Mesenchymal stem cell (in vitro differentiated cells and primary cell): ENCODE measurements at regions not wholly inside any gene's neighbourhood (a gene's known extent, or its start where the extent isn't known, plus 50 kb on each side); places are given as distances from the start of the nearest gene placed in this dataset.

Experiments
- DNase-seq: peaks from one replicate; pipeline ENCODE4 v3.0.0-alpha.2; 2013
- H2AFZ ChIP-seq: one replicate; pipeline ENCODE4 v1.6.1; 2013; ENCODE audit warnings: low read depth, mild to moderate bottlenecking, control low read depth, inconsistent platforms, low read length, moderate library complexity
- H2AK5ac ChIP-seq: 2 replicates; pipeline ENCODE4 v1.6.1; 2013; ENCODE audit warnings: low read length, moderate library complexity, mild to moderate bottlenecking, inconsistent platforms; ENCODE audit not compliant: severe bottlenecking
- H2BK120ac ChIP-seq: one replicate; pipeline ENCODE4 v1.6.1; 2013; ENCODE audit warnings: low read depth, mild to moderate bottlenecking, inconsistent platforms, low read length, moderate library complexity
- H2BK12ac ChIP-seq, 2 experiments: one replicate each; pipeline ENCODE4 v1.6.1; 2013; ENCODE audit warnings: inconsistent platforms in 2 of 2, low read length in 2 of 2, mild to moderate bottlenecking in 2 of 2, moderate library complexity in 2 of 2, control low read depth in 1 of 2
- H2BK15ac ChIP-seq: one replicate; pipeline ENCODE4 v1.6.1; 2013; ENCODE audit warnings: mild to moderate bottlenecking, low read depth, inconsistent platforms; ENCODE audit not compliant: poor library complexity, severe bottlenecking
- H2BK5ac ChIP-seq: 2 replicates; pipeline ENCODE4 v1.6.1; 2013; ENCODE audit warnings: low read depth, mild to moderate bottlenecking, low read length, control low read depth, inconsistent platforms; ENCODE audit not compliant: poor library complexity, severe bottlenecking
- H3K14ac ChIP-seq, 2 experiments: one replicate each; pipeline ENCODE4 v1.6.1; 2013; ENCODE audit warnings: inconsistent platforms in 2 of 2, low read length in 2 of 2, control low read depth in 1 of 2, mild to moderate bottlenecking in 1 of 2, moderate library complexity in 1 of 2
- H3K18ac ChIP-seq, 2 experiments: one replicate each; pipeline ENCODE4 v1.6.1; 2013; ENCODE audit warnings: inconsistent platforms in 2 of 2, low read length in 2 of 2, control low read depth in 1 of 2, low read depth in 1 of 2, mild to moderate bottlenecking in 1 of 2
- H3K23ac ChIP-seq, 2 experiments: one replicate each; pipeline ENCODE4 v1.6.1; 2013; ENCODE audit warnings: inconsistent platforms in 2 of 2, low read length in 2 of 2, mild to moderate bottlenecking in 2 of 2, moderate library complexity in 2 of 2, control low read depth in 1 of 2
- H3K27ac ChIP-seq: 2 replicates; pipeline ENCODE4 v1.5.1; 2013; ENCODE audit warnings: mild to moderate bottlenecking, moderate library complexity, low read length, control low read depth, inconsistent platforms; ENCODE audit not compliant: poor library complexity, severe bottlenecking
- H3K27me3 ChIP-seq, 2 experiments: 2 replicates each; pipeline versions ENCODE4 v1.6.1 to v1.7.0; 2013; ENCODE audit warnings: low read length in 2 of 2, mild to moderate bottlenecking in 2 of 2, moderate library complexity in 2 of 2, control low read depth in 1 of 2, inconsistent platforms in 1 of 2; ENCODE audit not compliant: control insufficient read depth in 1 of 2, insufficient read depth in 1 of 2
- H3K36me3 ChIP-seq, 2 experiments: 2 replicates each; pipeline versions ENCODE4 v1.6.1 to v1.7.0; 2013; ENCODE audit warnings: low read length in 2 of 2, control low read depth in 1 of 2, inconsistent platforms in 1 of 2, low read depth in 1 of 2, mild to moderate bottlenecking in 1 of 2; ENCODE audit not compliant: insufficient read depth in 2 of 2, control insufficient read depth in 1 of 2
- H3K4ac ChIP-seq, 2 experiments: one replicate each; pipeline ENCODE4 v1.6.1; 2013; ENCODE audit warnings: inconsistent platforms in 2 of 2, low read length in 2 of 2, mild to moderate bottlenecking in 2 of 2, moderate library complexity in 2 of 2, control low read depth in 1 of 2, low read depth in 1 of 2
- H3K4me1 ChIP-seq: 2 replicates; pipeline ENCODE4 v1.6.1; 2013; ENCODE audit warnings: low read depth, low read length, control low read depth; ENCODE audit not compliant: control insufficient read depth, insufficient read depth
- H3K4me2 ChIP-seq: 2 replicates; pipeline ENCODE4 v1.6.1; 2013; ENCODE audit warnings: low read length, mild to moderate bottlenecking, inconsistent platforms; ENCODE audit not compliant: poor library complexity, severe bottlenecking
- H3K4me3 ChIP-seq, 2 experiments: 2 replicates each; pipeline versions ENCODE4 v1.5.1 to v1.7.0; 2013; ENCODE audit warnings: low read length in 2 of 2, mild to moderate bottlenecking in 2 of 2, control low read depth in 1 of 2, low read depth in 1 of 2; ENCODE audit not compliant: insufficient read depth in 1 of 2
- H3K79me1 ChIP-seq: replicated peaks from 2 replicates; pipeline ENCODE4 v1.6.1; 2013; ENCODE audit warnings: mild to moderate bottlenecking, control low read depth, low read length, inconsistent platforms; ENCODE audit not compliant: poor library complexity, severe bottlenecking
- H3K9ac ChIP-seq: 2 replicates; pipeline ENCODE4 v1.7.0; 2013; ENCODE audit warnings: mild to moderate bottlenecking, low read length, moderate library complexity
- H3K9me3 ChIP-seq: 2 replicates; pipeline ENCODE4 v1.7.0; 2013; ENCODE audit warnings: mild to moderate bottlenecking, low read length; ENCODE audit not compliant: control insufficient read depth
- H4K8ac ChIP-seq: one replicate; pipeline ENCODE4 v1.6.1; 2013; ENCODE audit warnings: inconsistent platforms, mild to moderate bottlenecking, low read length, moderate library complexity
- H4K91ac ChIP-seq: one replicate; pipeline ENCODE4 v1.6.1; 2013; ENCODE audit warnings: mild to moderate bottlenecking, low read length, inconsistent platforms
- WGBS: methylation state at CpG from one replicate; pipeline ENCODE4 v1.1.7; 2013; ENCODE audit warnings: mixed read lengths; 5-methylcytosine and 5-hydroxymethylcytosine counted together

DNA sequence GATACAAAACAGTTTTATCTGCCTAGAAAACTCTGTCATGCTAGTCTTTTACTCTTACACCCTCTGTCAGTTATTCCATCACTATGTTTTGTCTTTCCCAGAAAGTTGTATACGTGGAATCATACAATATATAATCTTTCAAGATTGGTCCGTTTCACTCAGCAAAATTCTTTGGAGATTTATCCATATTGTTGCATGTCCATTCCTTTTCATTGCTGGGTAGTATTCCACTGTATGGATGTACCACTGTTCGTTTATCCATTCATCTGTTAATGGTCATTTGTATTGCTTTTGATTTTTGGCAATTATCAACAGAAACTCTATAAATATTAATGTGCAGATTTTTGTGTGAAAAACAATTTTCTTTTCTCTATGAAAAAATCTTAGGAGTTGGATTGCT lies 63.1 kb downstream of the GLUD2 start:
- Histone ChIP-seq H3K27me3 (no peaks in the 10 kb centered on the region), H4K8ac (no peak overlapping the region), H3K9ac (no peak overlapping the region), H3K4ac (no peak overlapping the region), H2BK5ac (no peak overlapping the region), H3K4me2 (no peak overlapping the region), H2BK120ac (no peak overlapping the region), H3K4me1 (no peaks in the 10 kb centered on the region), H2AK5ac (no peak overlapping the region), H3K27ac (no peak overlapping the region), H4K91ac (no peak overlapping the region), H3K18ac (no peak overlapping the region), H3K23ac (no peak overlapping the region), H2BK12ac (no peak overlapping the region), H3K9me3 (peaks cover 2% of the 10 kb centered on the region), H3K79me1 (no peaks in the 10 kb centered on the region), H3K36me3 (no peaks in the 10 kb centered on the region), H3K4me3 (no peak overlapping the region), H3K14ac (no peak overlapping the region), H2BK15ac (no peak overlapping the region), H2AFZ (no peak overlapping the region)
- DNase-seq: no peak
- WGBS: no CpG with 5 or more reads among the region's 3 CpGs

- H2AFZ ChIP-seq: no peak overlapping the region
- no peak overlapping the region for H2BK12ac ChIP-seq
- no peak overlapping the region for H2AK5ac ChIP-seq
- no peak overlapping the region for H4K91ac ChIP-seq
- no peaks in the 10 kb centered on the region for H3K79me1 ChIP-seq
- no peak overlapping the region for H2BK5ac ChIP-seq
- H3K9ac ChIP-seq: no peak overlapping the region
- no peak overlapping the region for H3K14ac ChIP-seq
- no peak overlapping the region for H3K27ac ChIP-seq
- DNase-seq: no peak
- no peak overlapping the region for H3K4me2 ChIP-seq
- no peak overlapping the region for H4K8ac ChIP-seq
- no peak overlapping the region for H3K4me3 ChIP-seq
- H3K27me3 ChIP-seq: no peaks in the 10 kb centered on the region
- H3K4me1 ChIP-seq: no peaks in the 10 kb centered on the region
- H3K18ac ChIP-seq: no peak overlapping the region
- no peak overlapping the region for H2BK120ac ChIP-seq
- H3K4ac ChIP-seq: no peak overlapping the region
- H3K36me3 ChIP-seq: no peaks in the 10 kb centered on the region
- no peak overlapping the region for H3K23ac ChIP-seq
- peaks cover 2% of the 10 kb centered on the region for H3K9me3 ChIP-seq
- no CpG with 5 or more reads among the region's 1 CpG for WGBS
- no peak overlapping the region for H2BK15ac ChIP-seq
These were observed 67.3 kb downstream of the GLUD2 start for GRCh38 chrX:121114691-121115090.

DNA sequence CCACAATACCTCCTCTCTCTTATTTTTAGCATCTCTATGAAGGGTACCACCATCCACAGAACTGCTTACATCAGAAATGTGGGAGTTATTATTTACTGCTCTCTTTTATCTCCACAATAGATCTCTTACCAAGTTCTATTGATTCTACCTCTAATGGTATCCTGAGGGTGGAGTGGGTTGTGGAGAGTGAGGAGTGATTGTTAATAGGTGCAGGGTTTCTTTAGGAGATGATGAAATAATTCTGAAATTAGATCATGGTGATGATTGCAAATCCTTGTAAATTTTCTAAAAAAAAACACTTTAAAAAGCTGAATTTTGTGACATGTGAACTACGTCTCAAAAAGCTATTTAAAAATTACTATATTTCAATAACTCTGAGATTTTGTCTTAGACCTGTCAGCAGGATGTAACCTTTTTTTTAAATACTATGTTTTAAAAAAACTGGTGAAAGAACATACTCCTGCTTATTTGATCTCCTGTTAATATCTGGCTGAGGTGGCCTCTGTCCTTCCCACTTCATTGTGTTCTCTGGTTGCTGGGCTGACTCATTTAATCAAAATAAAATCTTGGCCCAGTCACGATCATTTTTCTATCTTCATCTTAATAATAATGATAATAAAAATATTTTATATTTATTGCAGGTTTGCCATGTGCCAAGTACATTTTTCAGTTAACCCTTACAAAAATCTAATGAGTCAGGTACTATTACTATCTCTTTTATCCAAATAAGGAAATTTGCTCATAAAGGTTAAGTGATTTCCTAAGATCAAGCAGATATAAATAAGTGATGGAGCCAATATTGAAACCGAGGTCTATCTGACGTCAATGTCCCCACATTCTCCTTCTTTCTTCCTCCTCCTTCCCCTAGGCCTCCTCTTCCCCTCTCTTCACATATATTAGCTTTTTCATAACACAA lies 73.5 kb downstream of the GLUD2 start:
- no peak overlapping the region for H3K18ac ChIP-seq
- H3K9me3 ChIP-seq: no peaks in the 10 kb centered on the region
- H3K4me3 ChIP-seq: no peak overlapping the region
- H4K91ac ChIP-seq: no peak overlapping the region
- H2BK12ac ChIP-seq: no peak overlapping the region
- no peak overlapping the region for H4K8ac ChIP-seq
- no peak overlapping the region for H2BK5ac ChIP-seq
- H2AK5ac ChIP-seq: no peak overlapping the region
- no peak overlapping the region for H3K27ac ChIP-seq
- no peak overlapping the region for H3K9ac ChIP-seq
- no peaks in the 10 kb centered on the region for H3K4me1 ChIP-seq
- no peaks in the 10 kb centered on the region for H3K36me3 ChIP-seq
- H2BK120ac ChIP-seq: no peak overlapping the region
- no peak overlapping the region for H3K4ac ChIP-seq
- no peak overlapping the region for H2BK15ac ChIP-seq
- WGBS: no CpG with 5 or more reads among the region's 4 CpGs
- no peak for DNase-seq
- H3K23ac ChIP-seq: no peak overlapping the region
- no peaks in the 10 kb centered on the region for H3K27me3 ChIP-seq
- H3K79me1 ChIP-seq: no peaks in the 10 kb centered on the region
- H3K4me2 ChIP-seq: no peak overlapping the region
- H2AFZ ChIP-seq: no peak overlapping the region
- no peak overlapping the region for H3K14ac ChIP-seq

GRCh38 chrX:121122332-121122731 lies 74.9 kb downstream of the GLUD2 start:
- no peak for DNase-seq
- Histone ChIP-seq H3K27ac (no peak overlapping the region), H3K4me3 (no peak overlapping the region), H2BK15ac (no peak overlapping the region), H3K23ac (no peak overlapping the region), H2BK120ac (no peak overlapping the region), H3K4ac (no peak overlapping the region), H3K36me3 (no peaks in the 10 kb centered on the region), H2BK5ac (no peak overlapping the region), H3K14ac (no peak overlapping the region), H2BK12ac (no peak overlapping the region), H3K9me3 (no peaks in the 10 kb centered on the region), H3K79me1 (no peaks in the 10 kb centered on the region), H2AFZ (no peak overlapping the region), H3K27me3 (no peaks in the 10 kb centered on the region), H4K91ac (no peak overlapping the region), H3K9ac (no peak overlapping the region), H3K4me1 (no peaks in the 10 kb centered on the region), H2AK5ac (no peak overlapping the region), H4K8ac (no peak overlapping the region), H3K18ac (no peak overlapping the region), H3K4me2 (no peak overlapping the region)
- 100% methylated on average over 2 of the region's 3 CpGs for WGBS
